ENCODE measurements at regions not wholly inside any gene's neighbourhood (a gene's known extent, or its start where the extent isn't known, plus 50 kb on each side); places are given as distances from the start of the nearest gene placed in this dataset.
A peak's percentile ranks its signal among the peaks of the same experiment; 100 is the strongest.

DNA sequence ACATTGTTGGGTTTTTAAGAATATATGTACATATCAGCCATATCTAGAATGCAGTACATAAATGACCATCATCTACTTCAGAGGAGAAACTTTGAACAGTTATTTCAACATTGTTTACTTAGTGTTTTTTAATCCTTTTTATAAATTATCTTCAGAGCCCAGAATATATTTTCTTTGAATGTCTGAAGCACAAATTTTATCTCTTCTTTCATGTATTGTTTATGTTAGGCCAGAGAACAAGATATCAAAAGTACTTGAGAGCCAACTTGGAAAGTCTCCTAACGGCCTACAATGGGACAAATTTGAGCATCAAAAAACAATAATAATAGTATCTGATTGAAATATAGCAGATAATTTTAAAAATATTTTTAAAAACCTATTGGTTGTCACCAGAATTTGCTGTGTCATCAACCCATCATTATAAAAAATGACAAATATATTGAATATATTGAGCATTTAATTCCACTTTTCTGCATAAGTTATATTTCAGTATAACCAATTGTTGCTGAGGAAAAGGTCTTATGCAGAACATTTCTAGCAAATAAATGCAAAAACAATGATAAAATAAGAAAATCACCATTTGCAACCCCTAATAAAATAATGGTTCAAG lies 67.5 kb upstream of the CCNG1 start:
- no peak for DNase-seq

GRCh38 chr5:163373436-163374084 lies 63.8 kb upstream of the CCNG1 start:
- DNase-seq: no peak

DNA sequence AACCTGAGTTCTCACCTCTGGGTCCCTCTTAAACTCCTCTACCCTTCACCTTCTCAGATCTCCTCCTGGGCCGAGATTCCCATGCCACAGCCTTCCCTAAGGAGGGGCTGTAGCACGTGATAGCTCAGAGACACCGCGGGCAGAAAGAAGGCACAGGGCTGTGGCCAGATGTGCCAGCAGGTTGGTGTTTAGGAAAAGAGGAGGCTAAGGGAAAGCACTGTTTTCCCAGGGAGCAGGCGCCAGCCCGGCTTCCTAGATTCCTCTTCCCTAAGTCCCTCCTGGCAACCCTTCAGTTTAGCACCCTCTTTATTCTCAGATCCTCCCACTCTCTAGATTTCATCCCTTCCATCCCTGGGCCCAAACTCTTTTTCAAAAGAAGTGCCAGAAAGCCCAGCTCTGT lies 59.4 kb upstream of the CCNG1 start:
- no peak for DNase-seq

DNA sequence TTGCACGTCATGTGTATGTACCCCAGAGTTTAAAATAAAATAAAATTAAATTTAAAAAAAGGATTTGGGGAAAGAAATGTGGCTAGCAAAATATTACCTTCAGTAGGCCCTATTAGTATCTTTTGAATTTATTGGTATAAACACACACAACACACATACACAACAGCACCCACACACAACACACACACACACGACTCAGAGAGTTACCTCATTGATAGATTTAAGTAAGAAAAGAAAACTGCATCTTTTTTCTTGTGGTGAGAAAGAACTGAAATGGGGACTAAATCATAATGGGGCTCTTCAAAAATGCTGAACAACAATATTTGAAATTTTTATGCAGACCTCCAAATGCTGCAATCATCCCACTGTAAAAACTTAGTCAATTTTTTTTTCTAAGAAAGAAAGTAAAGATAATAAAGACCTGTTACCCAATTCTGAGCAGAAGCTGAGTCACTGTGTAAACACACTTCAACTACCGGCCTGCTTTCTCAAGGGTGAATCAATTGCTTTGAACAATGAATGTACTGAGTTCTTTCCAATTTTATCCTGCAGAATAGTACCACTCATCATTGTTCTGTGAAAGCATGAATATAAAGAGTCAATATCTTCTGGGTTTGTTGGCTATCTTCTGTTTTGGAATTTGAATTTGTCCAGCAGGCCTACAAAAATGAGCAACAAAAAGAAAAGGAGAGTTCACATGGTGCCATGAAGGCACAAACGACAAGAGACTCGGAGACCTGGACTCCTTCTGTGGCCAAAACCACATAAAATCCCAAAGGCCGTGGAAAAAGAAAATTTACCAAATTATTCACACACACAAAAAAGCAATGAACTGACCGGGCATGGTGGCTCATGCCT lies 57.9 kb upstream of the CCNG1 start:
- DNase-seq: no peak

GRCh38 chr5:163381832-163382231 lies 55.6 kb upstream of the CCNG1 start:
- no peak for DNase-seq

DNA sequence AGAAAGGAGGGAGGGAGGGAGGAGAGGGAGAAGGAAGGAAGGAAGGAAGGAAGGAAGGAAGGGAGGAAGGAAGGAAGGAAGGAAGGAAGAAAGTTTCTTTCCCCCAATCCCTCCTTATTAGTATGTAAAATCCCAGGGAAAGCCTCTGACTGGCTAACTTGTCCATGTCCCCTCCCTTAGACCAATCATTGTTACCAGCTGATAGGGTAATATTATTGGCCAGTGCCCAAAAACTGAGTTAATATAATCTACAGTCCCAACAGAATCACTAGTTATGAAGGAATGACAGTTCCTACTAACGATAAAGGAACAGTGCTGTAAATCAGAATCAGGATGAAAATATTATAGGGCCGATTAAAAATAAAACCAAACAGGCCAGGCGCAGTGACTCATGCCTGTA lies 53.6 kb upstream of the CCNG1 start:
- no peak for DNase-seq

DNA sequence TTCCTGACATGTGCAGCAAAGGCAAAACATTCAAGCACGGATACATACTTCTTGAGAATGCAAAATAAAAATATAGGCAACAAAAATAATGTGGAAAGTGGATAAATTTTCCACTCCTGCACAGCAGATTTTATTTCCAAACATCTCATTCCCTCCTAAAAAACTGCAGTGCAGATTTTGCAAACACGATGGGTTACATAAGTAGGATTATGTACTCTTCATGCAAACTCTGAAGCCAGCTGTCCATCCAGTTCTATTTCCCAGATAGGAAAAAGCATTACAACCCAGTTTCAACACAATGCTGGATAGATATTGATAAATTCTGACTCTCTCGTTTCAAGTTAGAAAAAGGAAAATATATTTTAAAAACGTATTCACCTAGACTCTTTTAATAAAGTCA lies 52.7 kb upstream of the CCNG1 start:
- DNase-seq: no peak

GRCh38 chr5:163385271-163385670 lies 52.1 kb upstream of the CCNG1 start:
- DNase-seq: peak; percentile 66

DNA sequence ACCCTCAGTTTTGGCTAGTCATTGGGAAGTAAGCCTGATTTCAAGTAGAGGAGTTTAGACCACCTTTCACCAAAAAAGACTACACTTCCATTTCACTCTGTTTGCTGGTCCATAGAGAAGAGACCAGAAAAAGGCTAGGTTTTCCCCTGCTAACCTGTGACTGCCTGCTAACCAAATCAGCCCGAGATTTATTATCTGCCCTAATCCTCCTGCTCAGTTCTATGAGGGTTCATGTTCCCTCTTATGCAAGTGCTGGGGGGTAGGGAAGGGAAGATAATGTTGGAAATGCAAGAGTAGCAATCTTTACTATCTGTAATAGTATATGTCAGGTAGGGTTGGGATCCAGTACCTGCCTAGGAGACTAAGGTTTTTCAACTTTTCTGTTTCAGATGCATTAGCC lies 51.6 kb upstream of the CCNG1 start:
- DNase-seq: no peak

- DNase-seq: no peak
These were observed 51.0 kb upstream of the CCNG1 start for GRCh38 chr5:163386352-163386751.

- no peak for DNase-seq
These were observed 49.6 kb upstream of the CCNG1 start for GRCh38 chr5:163387589-163388343.
